GM23248 (cell line): ENCODE measurements at regions not wholly inside any gene's neighbourhood (a gene's known extent, or its start where the extent isn't known, plus 50 kb on each side); places are given as distances from the start of the nearest gene placed in this dataset.

Source experiments
- DNase-seq: peaks from one replicate; pipeline ENCODE4 v3.0.0-alpha.2; 2015
- H2AFZ ChIP-seq: fragments of 200-600 bp; sonication (generic); 2 replicates; pipeline ENCODE4 v1.6.1; 2016; ENCODE audit warnings: antibody characterized with exemption
- H3F3A ChIP-seq: fragments of 200-600 bp; sonication (generic); 2 replicates; pipeline ENCODE4 v1.6.1; 2016; ENCODE audit warnings: mild to moderate bottlenecking, antibody characterized with exemption, mixed run types; ENCODE audit not compliant: insufficient read depth
- H3K27ac ChIP-seq: fragments of 200-600 bp; sonication (generic); 2 replicates; pipeline ENCODE4 v1.5.1; 2016; ENCODE audit warnings: mild to moderate bottlenecking
- H3K27me3 ChIP-seq: fragments of 200-600 bp; sonication (generic); replicated peaks from 2 replicates; pipeline ENCODE4 v1.6.1; 2016; ENCODE audit warnings: mild to moderate bottlenecking; ENCODE audit not compliant: insufficient read depth
- H3K36me3 ChIP-seq: fragments of 200-600 bp; sonication (generic); 2 replicates; pipeline ENCODE4 v1.6.1; 2016; ENCODE audit warnings: low read depth, mild to moderate bottlenecking
- H3K4me1 ChIP-seq: fragments of 200-600 bp; sonication (generic); 2 replicates; pipeline ENCODE4 v1.6.1; 2016; ENCODE audit warnings: mild to moderate bottlenecking; ENCODE audit not compliant: insufficient read depth
- H3K4me2 ChIP-seq: fragments of 200-600 bp; sonication (generic); one replicate; pipeline ENCODE4 v1.6.1; 2016; ENCODE audit warnings: mild to moderate bottlenecking; ENCODE audit not compliant: unreplicated experiment
- H3K4me3 ChIP-seq: fragments of 200-600 bp; sonication (generic); 2 replicates; pipeline ENCODE4 v1.5.1; 2016; ENCODE audit warnings: mild to moderate bottlenecking
- H3K79me2 ChIP-seq: fragments of 200-600 bp; sonication (generic); 2 replicates; pipeline ENCODE4 v1.6.1; 2016; ENCODE audit warnings: mild to moderate bottlenecking; ENCODE audit not compliant: insufficient read depth
- H3K9ac ChIP-seq: fragments of 200-600 bp; sonication (generic); 2 replicates; pipeline ENCODE4 v1.6.1; 2016; ENCODE audit warnings: mild to moderate bottlenecking
- H3K9me2 ChIP-seq: fragments of 200-600 bp; sonication (generic); 2 replicates; pipeline ENCODE4 v1.6.1; 2016; ENCODE audit warnings: mixed run types, mild to moderate bottlenecking, moderate library complexity; ENCODE audit not compliant: insufficient read depth
- H3K9me3 ChIP-seq: fragments of 200-600 bp; sonication (generic); one replicate; pipeline ENCODE4 v1.6.1; 2017; ENCODE audit warnings: low read depth
- H4K20me1 ChIP-seq: fragments of 200-600 bp; sonication (generic); 2 replicates; pipeline ENCODE4 v1.6.0; 2016; ENCODE audit not compliant: insufficient read depth
- EZH2 ChIP-seq: fragments of 200-600 bp; sonication (generic); IDR thresholded peaks from 2 replicates; pipeline ENCODE4 v1.6.1; 2018; ENCODE audit warnings: antibody characterized with exemption, mild to moderate bottlenecking; ENCODE audit not compliant: insufficient read depth, poor library complexity, severe bottlenecking
- EZH2phosphoT487 ChIP-seq: fragments of 200-600 bp; sonication (generic); IDR thresholded peaks from 2 replicates; pipeline ENCODE4 v1.6.1; 2018; ENCODE audit warnings: antibody characterized with exemption, moderate library complexity, mild to moderate bottlenecking, low read depth; ENCODE audit not compliant: insufficient read depth
- WGBS, 2 experiments: methylation state at CpG; one replicate each; pipeline ENCODE4 v1.1.6; 2015 to 2017; ENCODE audit warnings: low lambda C conversion rate in 2 of 2, low coverage in 1 of 2; ENCODE audit errors: missing lambda C conversion rate in 2 of 2; 5-methylcytosine and 5-hydroxymethylcytosine counted together
- in situ Hi-C: fragments of 300-500 bp; cut with MboI; formaldehyde crosslinking; loops from 2 replicates; pipeline ENCODE4 v1.15.0; 2020

GRCh38 chr17:6352016-6352415 is 82.9 kb downstream of the AIPL1 start:
- TF ChIP-seq EZH2 (no peak), EZH2phosphoT487 (no peak)
- Histone ChIP-seq H3K79me2 (no peaks in the 10 kb centered on the region), H3K4me3 (no peak overlapping the region), H3K27me3 (no peaks in the 10 kb centered on the region), H3K4me1 (no peaks in the 10 kb centered on the region), H3K9me3 (no peaks in the 10 kb centered on the region), H3K36me3 (no peaks in the 10 kb centered on the region), H3F3A (no peaks in the 10 kb centered on the region), H3K27ac (no peak overlapping the region), H3K9ac (no peak overlapping the region), H2AFZ (no peak overlapping the region), H3K4me2 (no peak overlapping the region), H3K9me2 (no peaks in the 10 kb centered on the region), H4K20me1 (no peaks in the 10 kb centered on the region)
- in situ Hi-C loops: no loop called here
- 24 to 32% methylated on average over 3 of the region's 3 CpGs for WGBS, 2 experiments
- DNase-seq: no peak

- in situ Hi-C loops: no loop called here
- WGBS, 2 experiments: 33% methylated on average over 5 of the region's 5 CpGs
- Histone ChIP-seq H3K4me1 (no peaks in the 10 kb centered on the region), H3K27ac (no peak overlapping the region), H3K9me2 (no peaks in the 10 kb centered on the region), H3K79me2 (no peaks in the 10 kb centered on the region), H3K9me3 (no peaks in the 10 kb centered on the region), H3K36me3 (no peaks in the 10 kb centered on the region), H3K4me2 (no peak overlapping the region), H3F3A (no peaks in the 10 kb centered on the region), H4K20me1 (no peaks in the 10 kb centered on the region), H3K4me3 (no peak overlapping the region), H3K27me3 (no peaks in the 10 kb centered on the region), H2AFZ (no peak overlapping the region), H3K9ac (no peak overlapping the region)
- no peak for DNase-seq
- TF ChIP-seq EZH2: no peak
- TF ChIP-seq EZH2phosphoT487: no peak
Observed at GRCh38 chr17:6350806-6351205, 84.1 kb downstream of the AIPL1 start.

DNA sequence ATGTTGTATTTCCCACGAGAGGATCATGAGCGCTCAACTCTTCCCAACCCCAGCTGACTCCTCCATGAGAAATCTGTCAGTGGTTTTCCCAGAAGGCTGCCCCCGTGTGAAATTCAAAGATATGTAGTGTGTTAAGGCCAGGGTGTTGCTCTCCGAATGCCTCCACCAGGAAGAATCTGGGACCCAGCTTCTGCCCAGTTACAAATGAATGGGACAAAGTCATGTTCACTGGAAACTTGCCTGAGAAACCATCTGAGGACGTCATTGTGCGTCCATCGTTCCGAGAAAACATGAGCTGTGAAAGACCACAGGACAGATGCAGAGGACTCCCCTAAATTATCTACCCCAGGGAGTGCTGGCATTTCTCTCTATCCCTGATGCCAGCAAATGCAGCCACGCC is 86.0 kb downstream of the AIPL1 start:
- Histone ChIP-seq H2AFZ (no peak overlapping the region), H3K9ac (no peak overlapping the region), H3K4me1 (no peaks in the 10 kb centered on the region), H3K27me3 (no peaks in the 10 kb centered on the region), H3K9me2 (no peaks in the 10 kb centered on the region), H4K20me1 (no peaks in the 10 kb centered on the region), H3K27ac (no peak overlapping the region), H3K4me2 (no peak overlapping the region), H3K36me3 (no peaks in the 10 kb centered on the region), H3F3A (no peaks in the 10 kb centered on the region), H3K79me2 (no peaks in the 10 kb centered on the region), H3K9me3 (no peaks in the 10 kb centered on the region), H3K4me3 (no peak overlapping the region)
- WGBS, 2 experiments: 34 to 35% methylated on average over 9 of the region's 9 CpGs
- in situ Hi-C loops: no loop called here
- no peak for DNase-seq
- TF ChIP-seq EZH2 (no peak), EZH2phosphoT487 (no peak)

DNA sequence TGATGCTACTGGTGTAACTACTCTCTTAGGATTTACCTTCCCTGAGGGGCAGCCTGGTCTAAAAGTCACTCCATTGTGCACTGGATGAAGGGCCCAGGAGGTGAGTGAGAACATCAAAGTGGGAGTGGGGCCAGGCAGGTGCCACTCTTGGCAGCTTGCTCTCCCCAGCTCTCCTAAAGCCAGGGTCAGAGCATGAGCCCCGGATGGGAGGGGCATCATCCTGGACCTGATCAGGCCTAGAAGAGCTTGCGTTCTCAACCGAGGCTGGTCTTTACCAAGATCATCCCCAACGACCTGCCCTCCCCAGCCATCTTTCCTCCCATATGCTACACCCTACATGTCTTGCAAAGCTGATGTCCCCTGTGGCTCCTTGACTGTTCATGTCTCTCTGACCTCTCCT is 87.1 kb downstream of the AIPL1 start:
- Histone ChIP-seq H3K9me3 (no peaks in the 10 kb centered on the region), H3K36me3 (no peaks in the 10 kb centered on the region), H3K4me2 (no peak overlapping the region), H3K4me3 (no peak overlapping the region), H4K20me1 (no peaks in the 10 kb centered on the region), H3K9me2 (no peaks in the 10 kb centered on the region), H2AFZ (no peak overlapping the region), H3K9ac (no peak overlapping the region), H3K27me3 (no peaks in the 10 kb centered on the region), H3K79me2 (no peaks in the 10 kb centered on the region), H3K27ac (no peak overlapping the region), H3K4me1 (no peaks in the 10 kb centered on the region), H3F3A (no peaks in the 10 kb centered on the region)
- DNase-seq: no peak
- 36 to 37% methylated on average over 4 of the region's 4 CpGs for WGBS, 2 experiments
- in situ Hi-C loops: no loop called here
- no peak for TF ChIP-seq EZH2
- no peak for TF ChIP-seq EZH2phosphoT487

- Histone ChIP-seq H3K36me3 (no peaks in the 10 kb centered on the region), H4K20me1 (no peaks in the 10 kb centered on the region), H3K4me1 (no peaks in the 10 kb centered on the region), H3K27me3 (no peaks in the 10 kb centered on the region), H3K27ac (no peak overlapping the region), H3K4me3 (no peak overlapping the region), H3K9ac (no peak overlapping the region), H3F3A (no peaks in the 10 kb centered on the region), H3K9me2 (no peaks in the 10 kb centered on the region), H3K4me2 (no peak overlapping the region), H3K79me2 (no peaks in the 10 kb centered on the region), H3K9me3 (no peaks in the 10 kb centered on the region), H2AFZ (no peak overlapping the region)
- 40 to 45% methylated on average over 2 of the region's 2 CpGs for WGBS, 2 experiments
- no peak for DNase-seq
- TF ChIP-seq EZH2phosphoT487: no peak
- in situ Hi-C loops: no loop called here
Observed at GRCh38 chr17:6346986-6347385, 87.9 kb downstream of the AIPL1 start.
